Type B pancreatic cell (in vitro differentiated cells): ENCODE measurements at regions not wholly inside any gene's neighbourhood (a gene's known extent, or its start where the extent isn't known, plus 50 kb on each side); places are given as distances from the start of the nearest gene placed in this dataset.

Source experiments
- DNase-seq: peaks from one replicate; pipeline ENCODE4 v3.0.0; 2021; ENCODE audit warnings: mixed read lengths; ENCODE audit not compliant: unreplicated experiment; ENCODE audit errors: extremely low spot score
- H3K27ac Mint-ChIP-seq: 2 replicates; pipeline ENCODE4 v1.8.0; 2021; ENCODE audit warnings: mild to moderate bottlenecking, mixed read lengths
- H3K27me3 Mint-ChIP-seq: 2 replicates; pipeline ENCODE4 v1.8.0; 2021; ENCODE audit warnings: mixed read lengths
- H3K36me3 Mint-ChIP-seq: 2 replicates; pipeline ENCODE4 v1.8.0; 2021; ENCODE audit warnings: mixed read lengths
- H3K4me1 Mint-ChIP-seq: one replicate; pipeline ENCODE4 v1.8.0; 2021; ENCODE audit warnings: mixed read lengths; ENCODE audit not compliant: unreplicated experiment
- H3K4me3 Mint-ChIP-seq: 2 replicates; pipeline ENCODE4 v1.8.0; 2021; ENCODE audit warnings: mild to moderate bottlenecking, mixed read lengths
- H3K9me3 Mint-ChIP-seq: 2 replicates; pipeline ENCODE4 v1.8.0; 2021; ENCODE audit warnings: mixed read lengths
- CTCF ChIP-seq: fragments of 200-600 bp; sonication (generic); conservative IDR thresholded peaks from 2 replicates; pipeline ENCODE4 v1.5.0; 2021; ENCODE audit warnings: antibody characterized with exemption, mild to moderate bottlenecking

GRCh38 chr7:64099656-64100531 lies 54.7 kb downstream of the ZNF727 start:
- no peak for TF ChIP-seq CTCF
- peak; percentile 65 for DNase-seq
- H3K9me3 Mint-ChIP-seq: no peaks in the 10 kb centered on the region
- no peaks in the 10 kb centered on the region for H3K36me3 Mint-ChIP-seq
- no peaks in the 10 kb centered on the region for H3K4me1 Mint-ChIP-seq
- H3K27ac Mint-ChIP-seq: no peak overlapping the region
- no peaks in the 10 kb centered on the region for H3K27me3 Mint-ChIP-seq
- no peak overlapping the region for H3K4me3 Mint-ChIP-seq

DNA sequence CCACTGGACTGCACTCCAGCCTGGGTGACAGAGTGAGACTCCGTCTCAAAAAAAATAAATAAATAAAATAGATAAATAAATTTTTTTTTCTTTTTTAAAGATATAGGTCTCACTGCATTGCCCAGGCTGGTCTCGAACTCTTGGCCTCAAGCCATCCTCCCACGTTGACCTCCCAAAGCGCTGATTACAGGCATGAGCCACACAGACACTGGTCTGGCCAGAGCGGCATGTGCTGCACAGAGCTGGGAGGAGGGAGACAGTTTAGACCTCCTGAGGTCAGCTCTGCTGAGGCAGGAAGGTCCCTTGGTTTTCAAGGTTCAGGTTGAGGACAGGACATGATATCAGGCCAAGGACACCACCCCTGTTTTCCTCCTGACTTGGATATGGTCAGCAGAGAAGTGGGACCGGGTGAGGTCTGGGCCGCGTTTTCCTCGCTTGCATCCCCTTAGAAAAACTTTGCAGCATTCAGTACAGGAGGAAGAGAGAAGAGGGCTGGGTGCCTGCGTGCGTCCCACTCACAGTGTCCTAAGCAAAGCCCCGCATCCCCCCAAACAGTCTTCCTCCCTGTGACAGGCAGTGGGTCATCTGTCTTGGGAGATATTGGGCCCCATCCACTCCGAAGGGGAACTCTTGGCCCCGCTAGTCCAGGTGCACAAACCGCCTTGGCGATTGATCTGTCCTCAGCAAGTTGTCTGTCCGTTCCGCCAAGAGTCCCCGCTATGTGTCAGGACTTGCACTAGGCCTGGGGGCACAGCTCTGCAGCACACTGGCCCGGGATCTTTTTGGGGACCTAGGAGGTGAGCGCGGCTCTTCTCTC lies 56.1 kb downstream of the ZNF727 start:
- Mint-ChIP-seq H3K9me3 (no peaks in the 10 kb centered on the region), H3K4me3 (no peak overlapping the region), H3K27me3 (no peaks in the 10 kb centered on the region), H3K27ac (no peak overlapping the region), H3K36me3 (no peaks in the 10 kb centered on the region), H3K4me1 (no peaks in the 10 kb centered on the region)
- TF ChIP-seq CTCF: no peak
- DNase-seq: peak; percentile 31

GRCh38 chr7:64101943-64102655 lies 56.9 kb downstream of the ZNF727 start:
- Mint-ChIP-seq H3K4me3 (no peak overlapping the region), H3K9me3 (no peaks in the 10 kb centered on the region), H3K27me3 (no peaks in the 10 kb centered on the region), H3K36me3 (no peaks in the 10 kb centered on the region), H3K4me1 (no peaks in the 10 kb centered on the region), H3K27ac (no peak overlapping the region)
- no peak for TF ChIP-seq CTCF
- peak; percentile 63 for DNase-seq

- H3K36me3 Mint-ChIP-seq: no peaks in the 10 kb centered on the region
- H3K27ac Mint-ChIP-seq: no peak overlapping the region
- H3K4me3 Mint-ChIP-seq: no peak overlapping the region
- no peaks in the 10 kb centered on the region for H3K27me3 Mint-ChIP-seq
- no peaks in the 10 kb centered on the region for H3K9me3 Mint-ChIP-seq
- TF ChIP-seq CTCF: no peak
- no peaks in the 10 kb centered on the region for H3K4me1 Mint-ChIP-seq
- peak; percentile 54 for DNase-seq
Observed at GRCh38 chr7:64102656-64103400, 57.6 kb downstream of the ZNF727 start.

GRCh38 chr7:64113981-64114380 lies 68.7 kb downstream of the ZNF727 start:
- Mint-ChIP-seq H3K4me3 (no peak overlapping the region), H3K4me1 (no peaks in the 10 kb centered on the region), H3K9me3 (peaks cover 6% of the 10 kb centered on the region), H3K27ac (no peak overlapping the region), H3K36me3 (no peaks in the 10 kb centered on the region), H3K27me3 (no peaks in the 10 kb centered on the region)
- TF ChIP-seq CTCF: no peak
- no peak for DNase-seq
